K562 (cell line): ENCODE measurements at regions not wholly inside any gene's neighbourhood (a gene's known extent, or its start where the extent isn't known, plus 50 kb on each side); places are given as distances from the start of the nearest gene placed in this dataset.
A peak's percentile ranks its signal among the peaks of the same experiment; 100 is the strongest.

Source experiments
- ATAC-seq: fragments of 200-7000 bp; cut with Tn5 transposase; 3 replicates; pipeline ENCODE4 v1.9.1; 2020; ENCODE audit warnings: moderate library complexity
- BruUV-seq: library from RNA; stranded (reverse); fragments of 400-500 nt; replicated peaks from 2 replicates; lab custom pipeline; 2021; lab: Mats Ljungman, UMichigan
- CTCF ChIA-PET: fragments of 300-600 bp; formaldehyde crosslinking; extraction: SDS; loops from one replicate; lab custom pipeline; 2021; ENCODE audit warnings: low intra/inter-chr PET ratio; lab: Yijun Ruan, JAX
- POLR2A ChIA-PET: fragments of 300-600, 350-650 bp; sonication (Branson Sonifier 250); formaldehyde crosslinking; extraction: SDS; loops from one replicate; lab custom pipeline; 2021; ENCODE audit warnings: antibody characterized with exemption, inconsistent platforms; lab: Yijun Ruan, JAX
- DNase-seq, 4 experiments: peaks; one replicate each; pipeline versions ENCODE4 v3.0.0 to v3.0.0-alpha.2; 2011 to 2018; ENCODE audit warnings: low spot score in 3 of 4, mixed read lengths in 3 of 4; ENCODE audit errors: extremely low read depth in 1 of 4
- FAIRE-seq: peaks from 2 replicates; lab custom pipeline; 2011; peaks lifted over from hg19 to GRCh38; lab: Jason Lieb, UNC
- H2AFZ ChIP-seq: 2 replicates; pipeline ENCODE4 v1.6.0; 2011; ENCODE audit warnings: low read depth, low read length, control low read depth, inconsistent platforms
- H3K27ac ChIP-seq: fragments of 200-600 bp; 3 replicates; pipeline ENCODE4 v1.8.0; 2011; ENCODE audit warnings: low read depth, mild to moderate bottlenecking, control low read depth, inconsistent platforms, low read length, moderate library complexity, mixed read lengths; ENCODE audit errors: extremely low read depth
- H3K27me3 ChIP-seq, 2 experiments: fragments of 300-600 bp in 1 of 2; 2 replicates in 1 of 2; 3 replicates in 1 of 2; pipeline versions ENCODE4 v1.6.0 to v1.8.0; 2011; ENCODE audit warnings: inconsistent platforms in 2 of 2, low read length in 2 of 2, mild to moderate bottlenecking in 1 of 2, mixed read lengths in 1 of 2, moderate library complexity in 1 of 2; ENCODE audit not compliant: control insufficient read depth in 2 of 2, insufficient read depth in 2 of 2
- H3K36me3 ChIP-seq: fragments of 300-600 bp; 3 replicates; pipeline ENCODE4 v1.8.0; 2011; ENCODE audit warnings: mild to moderate bottlenecking, low read length, inconsistent platforms; ENCODE audit not compliant: control insufficient read depth, insufficient read depth
- H3K4me1 ChIP-seq, 2 experiments: fragments of 200-600 bp in 1 of 2; replicated peaks in 1 of 2; 2 replicates in 1 of 2; 3 replicates in 1 of 2; pipeline versions ENCODE4 v1.5.1 to v1.8.0; 2011; ENCODE audit warnings: inconsistent platforms in 2 of 2, low read length in 2 of 2, mild to moderate bottlenecking in 1 of 2, mixed read lengths in 1 of 2, moderate library complexity in 1 of 2; ENCODE audit not compliant: control insufficient read depth in 2 of 2, insufficient read depth in 2 of 2
- H3K4me2 ChIP-seq: 2 replicates; pipeline ENCODE4 v1.6.1; 2011; ENCODE audit warnings: low read length, control low read depth, inconsistent platforms, mixed read lengths; ENCODE audit not compliant: insufficient read depth
- H3K4me3 ChIP-seq: fragments of 200-600 bp; sonication (generic), shearing (Covaris generic); 2 replicates; pipeline ENCODE4 v1.5.1; 2016; ENCODE audit warnings: control low read depth, inconsistent platforms
- H3K79me2 ChIP-seq: fragments of 200-600 bp; 3 replicates; pipeline ENCODE4 v1.8.0; 2011; ENCODE audit warnings: low read length, inconsistent platforms; ENCODE audit not compliant: control insufficient read depth, insufficient read depth
- H3K9ac ChIP-seq, 2 experiments: 2 replicates each; pipeline versions ENCODE4 v1.6.0 to v1.6.1; 2011; ENCODE audit warnings: low read depth in 2 of 2, low read length in 2 of 2, control low read depth in 1 of 2, inconsistent platforms in 1 of 2, mild to moderate bottlenecking in 1 of 2, mixed read lengths in 1 of 2; ENCODE audit not compliant: insufficient read depth in 1 of 2
- H3K9me1 ChIP-seq: one replicate; pipeline ENCODE4 v1.6.0; 2011; ENCODE audit warnings: inconsistent platforms, mild to moderate bottlenecking, low read length, moderate library complexity; ENCODE audit not compliant: control insufficient read depth, insufficient read depth
- H3K9me3 ChIP-seq: replicated peaks from 2 replicates; pipeline ENCODE4 v1.5.1; 2011; ENCODE audit warnings: low read depth, low read length, inconsistent platforms; ENCODE audit not compliant: control insufficient read depth, insufficient read depth
- H4K20me1 ChIP-seq: replicated peaks from 2 replicates; pipeline ENCODE4 v1.6.1; 2011; ENCODE audit warnings: low read length, inconsistent platforms, mixed read lengths; ENCODE audit not compliant: control insufficient read depth, insufficient read depth
- CBX5 ChIP-seq: IDR thresholded peaks from 2 replicates; pipeline ENCODE4 v1.6.1; 2014; ENCODE audit warnings: low read depth, borderline replicate concordance
- CTCF ChIP-seq, 3 experiments: IDR thresholded peaks in 2 of 3; conservative IDR thresholded peaks in 1 of 3; 2 replicates each; pipeline ENCODE4 v1.5.1; 2011 to 2012; ENCODE audit warnings: low read length in 3 of 3, mild to moderate bottlenecking in 3 of 3, control low read depth in 2 of 3, improper control_type of control experiment in 1 of 3, inconsistent platforms in 1 of 3, low read depth in 1 of 3, mixed read lengths in 1 of 3, moderate library complexity in 1 of 3; ENCODE audit not compliant: insufficient read depth in 2 of 3
- ERF ChIP-seq: fragments of 450-650 bp; formaldehyde crosslinking; IDR thresholded peaks from 2 replicates; pipeline ENCODE4 v1.4.0; 2020; ENCODE audit warnings: mild to moderate bottlenecking, mixed read lengths
- ETV6 ChIP-seq, 3 experiments: fragments of 150-350 bp in 1 of 3; sonication (generic) in 1 of 3; formaldehyde crosslinking in 1 of 3; IDR thresholded peaks; 2 replicates each; pipeline versions ENCODE4 v1.6.1 to v1.8.0; 2014 to 2022; ENCODE audit warnings: borderline replicate concordance in 2 of 3, low read depth in 2 of 3, antibody characterized with exemption in 1 of 3, low read length in 1 of 3, mild to moderate bottlenecking in 1 of 3, missing genetic modification reagents in 1 of 3
- HMBOX1 ChIP-seq: sonication (generic); IDR thresholded peaks from 2 replicates; pipeline ENCODE4 v1.6.1; 2016
- L3MBTL2 ChIP-seq: fragments of 450-650 bp; IDR thresholded peaks from 2 replicates; pipeline ENCODE4 v1.6.1; 2016; ENCODE audit warnings: mild to moderate bottlenecking, moderate library complexity
- PTTG1 ChIP-seq: fragments of 450-650 bp; IDR thresholded peaks from 2 replicates; pipeline ENCODE4 v1.6.1; 2016; ENCODE audit warnings: low read depth, mild to moderate bottlenecking, missing genetic modification characterization, missing compliant biosample characterization
- RCOR1 ChIP-seq, 2 experiments: IDR thresholded peaks; 2 replicates each; pipeline ENCODE4 v1.6.1; 2012; ENCODE audit warnings: low read depth in 2 of 2, low read length in 2 of 2, borderline replicate concordance in 1 of 2, improper control_type of control experiment in 1 of 2
- ZBTB33 ChIP-seq: sonication (generic); formaldehyde crosslinking; IDR thresholded peaks from 2 replicates; pipeline ENCODE4 v1.8.1; 2023; ENCODE audit warnings: mild to moderate bottlenecking, missing genetic modification reagents
- WGBS: fragments of 100-300 bp; shearing (Covaris generic); methylation state at CpG from one replicate; pipeline ENCODE4 v1.1.6; 2016; ENCODE audit warnings: low coverage, mixed read lengths; ENCODE audit not compliant: insufficient coverage; ENCODE audit errors: missing lambda C conversion rate; 5-methylcytosine and 5-hydroxymethylcytosine counted together
- in situ Hi-C: fragments of 300-500 bp; cut with MboI; formaldehyde crosslinking; loops from 4 replicates; pipeline ENCODE4 v1.15.0; 2018; ENCODE audit warnings: inconsistent platforms, mixed read lengths
- intact Hi-C: fragments of 100-400 bp; cut with micrococcal nuclease; formaldehyde crosslinking; loops from 2 replicates; pipeline ENCODE4 v1.14.2; 2022

GRCh38 chr13:59459972-59460371 is 703.8 kb downstream of the DIAPH3 start:
- no peaks in the 10 kb centered on the region for H4K20me1 ChIP-seq
- intact Hi-C loops (loop anchor here (2.0 to 10.0 kb wide), 3 partner anchors 85 to 765 kb away; no protein-coding TSS in a partner anchor), in situ Hi-C loops (loop anchor here (25.0 kb wide), 1 partner anchor 452 kb away; no protein-coding TSS in a partner anchor)
- no peaks in the 10 kb centered on the region for H3K9me3 ChIP-seq
- no peak overlapping the region for H3K4me2 ChIP-seq
- no peak overlapping the region for H3K9ac ChIP-seq
- H2AFZ ChIP-seq = no peak overlapping the region
- no peak overlapping the region for H3K4me3 ChIP-seq
- peak; percentile 72 for ATAC-seq
- POLR2A ChIA-PET = interaction anchor here (0.7 kb wide), 1 partner anchor 78 kb away, joined by 3 read pairs; no protein-coding TSS in a partner anchor
- H3K9me1 ChIP-seq = no peaks in the 10 kb centered on the region
- peak; percentile 23 for FAIRE-seq
- H3K27ac ChIP-seq = no peak overlapping the region
- 17% methylated on average over 2 of the region's 2 CpGs for WGBS
- no peak for DNase-seq
- no TSS peak for BruUV-seq
- H3K79me2 ChIP-seq = no peaks in the 10 kb centered on the region
- H3K4me1 ChIP-seq = peaks cover 4 to 6% of the 10 kb centered on the region in 2 experiments; a peak in 3 of 5 replicates
- CTCF ChIA-PET = no interaction called here
- no peaks in the 10 kb centered on the region for H3K27me3 ChIP-seq
- H3K36me3 ChIP-seq = no peaks in the 10 kb centered on the region
- TF ChIP-seq ETV6 (IDR thresholded peaks at IDR 0.05; ENCODE audit: borderline replicate concordance in 1 of 2, low read depth in 2 of 2, low read length in 1 of 2) (no peak), ETV6 (CRISPR knock-in tag; IDR thresholded peaks at IDR 0.05; ENCODE audit: borderline replicate concordance) (no peak), ERF (CRISPR knock-in tag) (no peak), L3MBTL2 (no peak), CTCF (IDR thresholded peaks at IDR 0.05 in 2 of 3, conservative IDR thresholded peaks at IDR 0.05 in 1 of 3; ENCODE audit: insufficient read depth in 2 of 3, low read depth in 1 of 3, low read length in 3 of 3) (0 out of 6 replicates have a peak, but pooled peaks of 1 of the 3 experiments have one; percentile 22), PTTG1 (tag) (no peak), CBX5 (no peak), HMBOX1 (no peak), RCOR1 (IDR thresholded peaks at IDR 0.05; ENCODE audit: borderline replicate concordance in 1 of 2, low read depth in 2 of 2, low read length in 2 of 2) (no peak), ZBTB33 (CRISPR knock-in tag) (no peak)
